HL-60 (cell line): ENCODE measurements at regions not wholly inside any gene's neighbourhood (a gene's known extent, or its start where the extent isn't known, plus 50 kb on each side); places are given as distances from the start of the nearest gene placed in this dataset.
"Not testable (repeated sequence)": the region's sequence is repeated elsewhere in the genome, so short reads cannot be mapped to it uniquely, and the experiment has no call there.

ENCODE experiments used
- CTCF ChIP-seq: IDR thresholded peaks from one replicate; pipeline ENCODE4 v1.5.1; 2011; ENCODE audit warnings: low read length, control low read depth, inconsistent platforms; ENCODE audit not compliant: insufficient read depth
- POLR2AphosphoS5 ChIP-seq: IDR thresholded peaks from 2 replicates; pipeline ENCODE4 v1.6.1; 2012; ENCODE audit warnings: low read depth
- REST ChIP-seq: IDR thresholded peaks from 2 replicates; pipeline ENCODE4 v1.6.1; 2012; ENCODE audit warnings: low read depth; ENCODE audit not compliant: insufficient replicate concordance

GRCh38 chr3:73269126-73269525 is 207.7 kb downstream of the EBLN2 start:
- not testable (repeated sequence) for TF ChIP-seq CTCF, POLR2AphosphoS5, REST
